SK-N-SH (cell line): ENCODE measurements at regions not wholly inside any gene's neighbourhood (a gene's known extent, or its start where the extent isn't known, plus 50 kb on each side); places are given as distances from the start of the nearest gene placed in this dataset.

Source experiments
- CTCF ChIP-seq: fragments of 200-600 bp; sonication (generic); IDR thresholded peaks from 2 replicates; pipeline ENCODE4 v1.6.1; 2017; ENCODE audit warnings: antibody characterized with exemption, mild to moderate bottlenecking, moderate library complexity
- RAD21 ChIP-seq: IDR thresholded peaks from 2 replicates; pipeline ENCODE4 v1.6.1; 2012; ENCODE audit warnings: mild to moderate bottlenecking, low read length

- TF ChIP-seq CTCF (no peak), RAD21 (no peak)
Observed at GRCh38 chr2:235348329-235348728, 145.5 kb upstream of the AGAP1 start.
